T-cell (primary cell): ENCODE measurements at regions not wholly inside any gene's neighbourhood (a gene's known extent, or its start where the extent isn't known, plus 50 kb on each side); places are given as distances from the start of the nearest gene placed in this dataset.

Experiments used
- ATAC-seq, 4 experiments: fragments of 200-7000 bp in 3 of 4; fragments of 150-1000 bp in 1 of 4; cut with Tn5 transposase; replicated peaks in 1 of 4; 1 replicate in 3 of 4; 2 replicates in 1 of 4; pipeline ENCODE4 v1.10.0; 2021; ENCODE audit warnings: moderate library complexity in 3 of 4, mild to moderate bottlenecking in 2 of 4, moderate number of reproducible peaks in 1 of 4
- CTCF ChIA-PET, 2 donors: fragments of 300-600 bp; sonication (Branson Sonifier 250); formaldehyde crosslinking; loops; one replicate each; lab custom pipeline; 2022; ENCODE audit warnings: antibody characterized with exemption in 2 of 2; lab: Charles Lee
- POLR2A ChIA-PET, 2 donors: fragments of 300-600 bp; sonication (Branson Sonifier 250); formaldehyde crosslinking; loops; one replicate each; lab custom pipeline; 2022; ENCODE audit warnings: antibody characterized with exemption in 2 of 2; lab: Charles Lee
- DNase-seq, 35 experiments: peaks; one replicate each; pipeline versions ENCODE4 v3.0.0 to v3.0.0-alpha.2; 2013 to 2023
- H3K27ac ChIP-seq: one replicate; pipeline ENCODE4 v1.5.1; 2013; ENCODE audit warnings: low read length
- H3K27me3 ChIP-seq, 2 experiments: replicated peaks in 1 of 2; 1 replicate in 1 of 2; 2 replicates in 1 of 2; pipeline versions ENCODE4 v1.6.1 to v1.7.0; 2013; ENCODE audit warnings: low read length in 1 of 2, mixed read lengths in 1 of 2; ENCODE audit not compliant: control insufficient read depth in 2 of 2, insufficient read depth in 2 of 2; ENCODE audit errors: extremely low read depth in 1 of 2
- H3K36me3 ChIP-seq, 2 donors: 1 replicate in 1 of 2; 2 replicates in 1 of 2; pipeline versions ENCODE4 v1.6.1 to v1.7.0; 2013; ENCODE audit warnings: low read length in 1 of 2; ENCODE audit not compliant: control insufficient read depth in 2 of 2, insufficient read depth in 1 of 2; ENCODE audit errors: extremely low read depth in 1 of 2
- H3K4me1 ChIP-seq, 2 experiments: 1 replicate in 1 of 2; 2 replicates in 1 of 2; pipeline versions ENCODE4 v1.6.1 to v1.7.0; 2013; ENCODE audit warnings: low read length in 2 of 2, mixed read lengths in 1 of 2; ENCODE audit not compliant: insufficient read depth in 2 of 2, control insufficient read depth in 1 of 2; ENCODE audit errors: extremely low read depth in 1 of 2
- H3K4me3 ChIP-seq, 2 donors: 1 replicate in 1 of 2; 2 replicates in 1 of 2; pipeline versions ENCODE4 v1.5.1 to v1.7.0; 2013; ENCODE audit warnings: mild to moderate bottlenecking in 2 of 2, low read length in 1 of 2, moderate library complexity in 1 of 2; ENCODE audit not compliant: control insufficient read depth in 1 of 2; ENCODE audit errors: extremely low read depth in 1 of 2
- H3K9me3 ChIP-seq: 2 replicates; pipeline ENCODE4 v1.7.0; 2013
- H3K27ac Mint-ChIP-seq, 2 donors: one replicate each; pipeline ENCODE4 v1.8.0; 2020 to 2021; ENCODE audit warnings: mild to moderate bottlenecking in 2 of 2, mixed read lengths in 2 of 2
- H3K27me3 Mint-ChIP-seq, 2 donors: one replicate each; pipeline ENCODE4 v1.8.0; 2021 to 2022; ENCODE audit warnings: mixed read lengths in 2 of 2
- H3K36me3 Mint-ChIP-seq: one replicate; pipeline ENCODE4 v1.8.0; 2021; ENCODE audit warnings: mixed read lengths
- H3K4me1 Mint-ChIP-seq, 3 donors: one replicate each; pipeline ENCODE4 v1.8.0; 2020 to 2022; ENCODE audit warnings: mixed read lengths in 3 of 3, mild to moderate bottlenecking in 1 of 3
- H3K4me3 Mint-ChIP-seq, 3 donors: one replicate each; pipeline ENCODE4 v1.8.0; 2020 to 2022; ENCODE audit warnings: mild to moderate bottlenecking in 3 of 3, mixed read lengths in 3 of 3, moderate library complexity in 3 of 3
- H3K9me3 Mint-ChIP-seq, 3 donors: one replicate each; pipeline ENCODE4 v1.8.0; 2020 to 2022; ENCODE audit warnings: mixed read lengths in 3 of 3
- WGBS: methylation state at CpG from one replicate; pipeline ENCODE4 v1.1.5; 2013; ENCODE audit warnings: missing lambda C conversion rate; ENCODE audit not compliant: insufficient coverage; 5-methylcytosine and 5-hydroxymethylcytosine counted together

DNA sequence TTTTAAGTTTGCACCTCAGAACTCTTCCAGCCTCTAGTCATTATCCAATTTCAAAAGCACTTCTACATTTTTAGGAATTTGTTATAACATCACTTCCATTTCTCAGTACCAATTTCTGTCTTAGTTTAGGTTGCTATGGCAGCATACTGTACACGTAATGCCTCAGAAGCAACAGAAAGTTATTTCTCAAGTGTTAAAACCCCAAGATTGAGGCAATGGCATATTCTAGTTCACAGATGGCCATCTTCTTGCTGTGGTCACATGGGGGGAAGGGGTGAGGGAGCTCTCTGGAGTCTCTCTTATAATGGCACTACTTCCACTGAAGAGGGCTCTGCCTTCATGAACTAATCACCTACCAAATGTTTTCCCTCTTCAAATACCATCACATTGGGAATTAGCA lies 220.3 kb upstream of the CTSO start:
- WGBS = no CpG with 5 or more reads among the region's 1 CpG
- peaks cover 0 to 8% (median 2%) of the 10 kb centered on the region in 3 donors for H3K9me3 Mint-ChIP-seq
- no peak overlapping the region for H3K27ac Mint-ChIP-seq
- H3K36me3 Mint-ChIP-seq = no peaks in the 10 kb centered on the region
- ATAC-seq = no peak
- no peaks in the 10 kb centered on the region for H3K4me1 Mint-ChIP-seq
- Histone ChIP-seq H3K36me3 (no peaks in the 10 kb centered on the region), H3K27ac (no peak overlapping the region), H3K4me1 (no peaks in the 10 kb centered on the region), H3K27me3 (no peaks in the 10 kb centered on the region), H3K9me3 (no peaks in the 10 kb centered on the region), H3K4me3 (no peak overlapping the region)
- H3K4me3 Mint-ChIP-seq = no peak overlapping the region
- H3K27me3 Mint-ChIP-seq = no peaks in the 10 kb centered on the region
- ChIA-PET POLR2A (no interaction called here), CTCF (no interaction called here)
- DNase-seq = no peak

DNA sequence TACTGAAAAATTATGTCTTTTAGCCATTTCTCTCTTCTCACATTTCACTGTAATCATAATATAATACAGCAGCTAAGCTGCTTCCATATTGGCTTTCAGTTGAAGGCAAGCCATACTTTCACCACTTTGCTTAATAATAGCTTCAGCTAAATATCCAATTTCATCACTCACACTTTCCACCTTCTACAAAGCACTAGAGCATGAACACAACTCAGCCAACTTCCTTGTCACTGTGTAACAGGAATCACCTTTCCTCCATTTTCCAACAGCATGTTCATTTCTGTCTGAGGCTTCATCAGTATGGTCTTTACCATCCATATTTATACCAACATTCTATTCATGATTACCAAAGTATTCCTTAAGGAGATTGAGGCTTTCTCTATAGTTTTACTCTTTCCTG lies 219.8 kb upstream of the CTSO start:
- DNase-seq = no peak
- H3K4me1 Mint-ChIP-seq = no peaks in the 10 kb centered on the region
- no peak overlapping the region for H3K4me3 ChIP-seq
- no peaks in the 10 kb centered on the region for H3K36me3 Mint-ChIP-seq
- H3K27me3 ChIP-seq = no peaks in the 10 kb centered on the region
- H3K27me3 Mint-ChIP-seq = no peaks in the 10 kb centered on the region
- no peaks in the 10 kb centered on the region for H3K4me1 ChIP-seq
- H3K4me3 Mint-ChIP-seq = no peak overlapping the region
- H3K27ac ChIP-seq = no peak overlapping the region
- CTCF ChIA-PET = no interaction called here
- no peak for ATAC-seq
- peaks cover 0 to 8% (median 2%) of the 10 kb centered on the region in 3 donors for H3K9me3 Mint-ChIP-seq
- no peaks in the 10 kb centered on the region for H3K36me3 ChIP-seq
- H3K27ac Mint-ChIP-seq = no peak overlapping the region
- POLR2A ChIA-PET = interaction anchor here in 1 of 2 donors (0.6 kb wide), 1 partner anchor 563 kb away, joined by 3 read pairs; no protein-coding TSS in a partner anchor
- no peaks in the 10 kb centered on the region for H3K9me3 ChIP-seq

- 88% methylated on average over 2 of the region's 2 CpGs for WGBS
- no peaks in the 10 kb centered on the region for H3K36me3 Mint-ChIP-seq
- H3K4me3 ChIP-seq = no peak overlapping the region
Observed at GRCh38 chr4:156169861-156170260, 216.2 kb upstream of the CTSO start.

DNA sequence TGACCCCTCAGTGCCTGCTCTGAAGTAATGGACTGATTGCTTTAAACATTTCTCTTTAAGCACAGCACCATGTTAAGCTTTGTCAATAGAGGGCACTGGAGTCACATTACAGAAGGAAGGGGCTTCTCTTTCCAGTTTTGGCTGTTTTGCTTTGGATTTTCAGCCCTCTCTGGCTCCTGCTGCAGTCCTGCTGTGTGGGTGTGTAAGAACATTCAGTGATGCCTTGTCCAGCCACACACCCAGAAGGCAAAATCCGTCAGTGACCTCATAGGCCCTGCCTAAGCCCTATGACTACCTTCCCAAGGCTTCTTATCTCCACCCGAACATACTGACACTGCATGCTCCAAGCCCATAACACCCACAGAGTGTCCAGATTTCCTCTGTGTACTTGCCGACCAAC lies 215.3 kb upstream of the CTSO start:
- H3K27ac Mint-ChIP-seq = no peak overlapping the region
- Histone ChIP-seq H3K9me3 (no peaks in the 10 kb centered on the region), H3K27me3 (no peaks in the 10 kb centered on the region), H3K4me1 (no peaks in the 10 kb centered on the region), H3K36me3 (no peaks in the 10 kb centered on the region), H3K27ac (no peak overlapping the region), H3K4me3 (no peak overlapping the region)
- no peak for ATAC-seq
- no peaks in the 10 kb centered on the region for H3K4me1 Mint-ChIP-seq
- 70% methylated on average over 2 of the region's 3 CpGs for WGBS
- DNase-seq = no peak
- peaks cover 0 to 4% (median 0%) of the 10 kb centered on the region in 3 donors for H3K9me3 Mint-ChIP-seq
- H3K27me3 Mint-ChIP-seq = no peaks in the 10 kb centered on the region
- CTCF ChIA-PET = no interaction called here
- H3K36me3 Mint-ChIP-seq = no peaks in the 10 kb centered on the region
- H3K4me3 Mint-ChIP-seq = no peak overlapping the region
- POLR2A ChIA-PET = no interaction called here

More at GRCh38 chr4:156169861-156170260, 216.2 kb upstream of the CTSO start:
- Histone ChIP-seq H3K4me1 (no peaks in the 10 kb centered on the region), H3K36me3 (no peaks in the 10 kb centered on the region), H3K9me3 (no peaks in the 10 kb centered on the region), H3K27me3 (no peaks in the 10 kb centered on the region), H3K27ac (no peak overlapping the region)
- Mint-ChIP-seq H3K4me3 (no peak overlapping the region), H3K4me1 (no peaks in the 10 kb centered on the region), H3K27ac (no peak overlapping the region), H3K9me3 (peaks cover 0 to 4% (median 0%) of the 10 kb centered on the region in 3 donors), H3K27me3 (no peaks in the 10 kb centered on the region)
- no peak for DNase-seq
- ChIA-PET POLR2A (no interaction called here), CTCF (interaction anchor here in 1 of 2 donors (0.6 kb wide), 1 partner anchor 690 kb away, joined by 3 read pairs; no protein-coding TSS in a partner anchor)
- no peak for ATAC-seq

DNA sequence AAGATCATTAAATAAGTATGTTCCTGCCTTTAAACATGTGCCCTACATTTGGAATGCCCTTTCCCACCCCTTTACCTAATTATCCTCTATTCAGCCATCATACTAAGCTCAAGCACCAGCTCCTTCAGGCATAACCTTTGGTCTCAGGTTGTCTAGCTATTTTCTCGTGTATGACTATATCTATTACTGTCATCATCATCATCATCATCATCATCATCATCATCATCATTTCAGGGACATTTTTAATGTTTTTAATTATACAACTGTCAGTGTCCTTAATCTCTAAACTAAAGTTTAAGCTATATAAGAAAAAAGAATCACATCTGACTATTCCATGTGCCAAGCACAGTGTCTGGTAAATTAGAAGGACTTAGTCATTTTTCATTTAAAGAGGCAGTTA lies 214.6 kb upstream of the CTSO start:
- H3K27me3 Mint-ChIP-seq = no peaks in the 10 kb centered on the region

DNA sequence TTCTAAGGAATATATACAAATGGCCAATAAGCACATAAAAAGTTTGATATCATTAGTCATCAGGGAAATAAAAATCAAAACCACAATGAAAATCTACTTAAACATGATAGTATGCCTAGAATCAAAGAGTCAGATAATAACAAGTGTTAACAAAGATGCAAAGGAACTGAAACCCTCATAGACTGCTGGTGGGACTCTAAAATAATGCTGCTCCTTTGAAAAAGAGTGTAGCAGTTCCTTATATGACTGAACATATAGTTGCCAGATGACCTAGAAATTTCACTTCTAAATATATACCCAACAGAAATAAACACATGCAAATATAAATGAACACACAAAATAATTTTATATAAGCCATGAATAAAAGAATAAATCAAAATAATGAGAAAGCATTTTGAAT lies 205.1 kb upstream of the CTSO start:
- DNase-seq (no peak), ATAC-seq (no peak)
- H3K9me3 Mint-ChIP-seq = no peaks in the 10 kb centered on the region
- no peak overlapping the region for H3K4me3 Mint-ChIP-seq
- H3K36me3 ChIP-seq = no peaks in the 10 kb centered on the region
- H3K27ac Mint-ChIP-seq = no peak overlapping the region
- no peaks in the 10 kb centered on the region for H3K4me1 ChIP-seq
- ChIA-PET CTCF (no interaction called here), POLR2A (no interaction called here)
- no peaks in the 10 kb centered on the region for H3K36me3 Mint-ChIP-seq
- H3K27me3 ChIP-seq = no peaks in the 10 kb centered on the region
- no peak overlapping the region for H3K27ac ChIP-seq
- H3K9me3 ChIP-seq = no peaks in the 10 kb centered on the region
- H3K4me1 Mint-ChIP-seq = no peaks in the 10 kb centered on the region
- H3K4me3 ChIP-seq = no peak overlapping the region
- no peaks in the 10 kb centered on the region for H3K27me3 Mint-ChIP-seq

More for the DNA sequence above, 214.6 kb upstream of the CTSO start:
- Histone ChIP-seq H3K27me3 (no peaks in the 10 kb centered on the region), H3K4me3 (no peak overlapping the region), H3K4me1 (no peaks in the 10 kb centered on the region), H3K36me3 (no peaks in the 10 kb centered on the region), H3K9me3 (no peaks in the 10 kb centered on the region), H3K27ac (no peak overlapping the region)
- CTCF ChIA-PET = interaction anchor here in 1 of 2 donors (0.7 kb wide), 1 partner anchor 15 kb away, joined by 3 read pairs; no protein-coding TSS in a partner anchor
- Mint-ChIP-seq H3K4me3 (no peak overlapping the region), H3K4me1 (no peaks in the 10 kb centered on the region), H3K9me3 (no peaks in the 10 kb centered on the region), H3K27ac (no peak overlapping the region), H3K36me3 (no peaks in the 10 kb centered on the region)
- DNase-seq (no peak), ATAC-seq (no peak)
- no CpG with 5 or more reads among the region's 1 CpG for WGBS
- POLR2A ChIA-PET = no interaction called here

DNA sequence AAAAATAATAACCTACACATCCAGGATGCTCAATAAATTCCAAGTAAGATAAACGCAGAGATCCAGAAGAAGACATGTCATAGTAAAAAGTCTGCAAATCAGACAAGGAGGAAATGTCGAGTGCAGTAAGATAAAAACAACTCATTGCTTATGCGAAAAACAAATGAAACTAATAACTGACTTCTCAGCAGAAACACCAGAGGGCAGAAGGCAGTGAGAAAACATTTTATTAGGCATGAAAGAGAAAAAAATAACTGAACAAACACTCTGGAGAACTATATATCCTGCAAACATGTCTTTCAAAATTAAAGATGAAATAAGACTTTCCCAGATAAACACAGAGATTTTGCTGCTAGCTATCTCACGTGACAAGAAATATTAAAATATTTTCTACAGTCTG lies 201.3 kb upstream of the CTSO start:
- H3K27ac ChIP-seq = no peak overlapping the region
- CTCF ChIA-PET = no interaction called here
- H3K36me3 Mint-ChIP-seq = no peaks in the 10 kb centered on the region
- no peaks in the 10 kb centered on the region for H3K4me1 Mint-ChIP-seq
- peaks cover 0 to 11% (median 0%) of the 10 kb centered on the region in 3 donors for H3K9me3 Mint-ChIP-seq
- no peak overlapping the region for H3K4me3 Mint-ChIP-seq
- no peak for DNase-seq
- H3K27me3 ChIP-seq = no peaks in the 10 kb centered on the region
- H3K36me3 ChIP-seq = no peaks in the 10 kb centered on the region
- 80% methylated on average over 1 of the region's 4 CpGs for WGBS
- no peak overlapping the region for H3K27ac Mint-ChIP-seq
- no peak for ATAC-seq
- no peak overlapping the region for H3K4me3 ChIP-seq
- POLR2A ChIA-PET = no interaction called here
- no peaks in the 10 kb centered on the region for H3K9me3 ChIP-seq
- no peaks in the 10 kb centered on the region for H3K4me1 ChIP-seq
- no peaks in the 10 kb centered on the region for H3K27me3 Mint-ChIP-seq
